ENCODE measurements at regions not wholly inside any gene's neighbourhood (a gene's known extent, or its start where the extent isn't known, plus 50 kb on each side); places are given as distances from the start of the nearest gene placed in this dataset.
"Not testable (repeated sequence)": the region's sequence is repeated elsewhere in the genome, so short reads cannot be mapped to it uniquely, and the experiment has no call there.

DNA sequence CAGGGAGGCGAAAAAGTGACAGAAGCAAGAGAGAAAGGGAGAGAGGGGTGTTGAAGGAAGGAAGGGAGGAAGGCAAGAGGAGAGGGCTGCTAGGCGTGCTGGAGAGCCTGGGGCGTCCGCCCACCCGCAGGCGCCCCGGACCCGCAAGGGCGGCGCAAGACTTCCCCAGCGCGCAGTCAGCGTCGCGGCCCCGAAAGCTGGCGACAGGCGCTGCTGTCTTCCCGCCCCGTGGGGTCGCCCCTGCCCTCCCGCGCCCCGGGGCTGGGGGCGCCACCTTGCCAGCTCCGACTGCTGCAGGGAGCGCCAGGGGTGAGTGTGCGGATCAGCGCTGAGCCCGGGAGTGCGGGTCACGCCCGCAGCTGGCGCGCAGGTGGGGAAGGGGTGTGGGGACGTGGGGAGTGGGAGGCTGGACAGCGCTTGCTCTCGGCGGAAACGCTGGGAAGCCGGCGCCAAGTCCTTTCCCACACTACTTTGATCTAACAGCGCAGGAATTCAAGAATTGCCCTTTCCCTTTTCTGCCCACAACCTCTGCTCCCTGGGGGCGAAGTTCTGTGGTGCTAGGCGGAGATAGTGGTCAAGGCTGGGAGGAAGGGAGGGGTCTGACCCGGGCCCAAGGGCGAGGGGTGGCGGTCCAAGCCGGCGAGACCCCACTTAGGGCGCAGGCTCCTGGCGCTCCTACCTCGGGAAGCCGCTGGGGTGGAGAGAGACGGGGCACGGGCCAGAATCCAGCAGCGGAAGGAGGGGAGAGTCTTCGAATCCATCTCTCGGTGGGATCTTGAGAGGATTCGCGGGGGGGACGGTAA, 266.1 kb downstream of the CGGBP1 start, which contains the start of gene HTR1F:
TSS of gene HTR1F (plus strand) at position 173 of the 803 bp plus-strand sequence.
- no peak for DNase-seq

DNA sequence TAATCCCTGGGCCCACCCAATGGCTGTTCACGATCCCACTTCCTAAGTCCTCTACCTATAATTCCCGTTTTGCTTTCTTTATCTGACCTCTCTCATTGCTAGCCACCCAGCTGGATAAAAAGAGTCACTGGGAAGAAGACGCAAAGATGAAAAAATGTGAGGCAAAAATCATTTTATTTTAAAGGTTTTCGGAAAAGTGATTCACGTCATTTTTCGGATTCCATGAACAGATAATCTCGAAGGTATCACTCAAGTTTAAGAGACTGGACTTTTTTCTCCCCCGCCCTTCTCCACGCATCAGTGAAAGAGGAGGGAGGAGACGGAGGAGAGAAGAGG, 266.6 kb downstream of the CGGBP1 start:
- no peak for DNase-seq

DNA sequence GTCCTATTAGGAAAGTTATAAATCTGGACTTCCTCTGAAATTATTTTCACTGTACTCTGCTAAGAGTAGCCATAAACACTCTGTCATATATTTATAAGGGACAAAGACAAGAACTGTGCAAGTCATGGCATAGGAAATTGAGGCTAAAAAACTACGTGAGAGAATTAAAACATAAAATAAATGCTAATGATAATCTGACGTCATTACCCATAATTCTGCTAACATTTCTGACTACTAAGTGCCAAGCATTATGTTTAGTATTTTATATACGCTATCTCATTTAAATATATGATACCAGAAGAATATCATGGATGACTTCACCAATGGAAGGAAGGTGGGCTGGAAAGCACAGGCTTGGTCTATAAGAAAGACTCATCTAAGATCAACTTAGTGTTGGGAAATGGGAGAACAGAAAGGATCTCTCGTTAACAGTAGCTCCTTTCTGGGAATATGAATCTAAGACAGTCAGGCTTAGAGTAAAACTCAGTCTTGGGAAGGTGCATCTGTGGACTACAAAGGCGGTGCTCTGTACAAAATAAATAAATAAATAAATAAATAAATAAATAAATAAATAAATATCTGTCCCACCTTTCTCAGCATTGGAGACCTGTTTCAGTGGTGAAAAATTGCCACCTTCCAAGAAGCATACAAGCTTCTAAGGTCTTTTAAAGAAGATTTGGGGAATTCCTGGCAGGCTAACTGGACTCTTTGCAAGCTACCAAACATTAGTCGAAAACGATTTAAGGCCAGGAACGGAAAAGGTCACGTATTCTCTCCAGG, 267.4 kb downstream of the CGGBP1 start:
- no peak for DNase-seq

DNA sequence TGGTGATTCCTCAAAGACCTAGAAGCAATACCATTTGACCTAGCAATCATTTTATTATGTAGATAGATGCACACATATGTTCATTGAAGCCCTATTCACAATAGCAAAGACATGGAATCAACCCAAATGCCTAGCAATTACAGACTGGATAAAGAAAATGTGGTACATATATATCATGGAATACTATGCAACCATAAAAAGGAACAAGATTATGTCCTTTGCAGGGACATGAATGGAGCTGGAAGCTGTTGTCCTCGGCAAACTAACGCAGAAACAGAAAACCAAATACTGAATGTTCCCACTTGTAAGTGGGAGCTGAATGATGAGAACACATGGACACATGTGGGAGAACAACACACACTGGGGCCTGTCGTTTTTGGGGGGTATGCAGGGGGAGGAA, 269.8 kb downstream of the CGGBP1 start:
- DNase-seq = not testable (repeated sequence)

DNA sequence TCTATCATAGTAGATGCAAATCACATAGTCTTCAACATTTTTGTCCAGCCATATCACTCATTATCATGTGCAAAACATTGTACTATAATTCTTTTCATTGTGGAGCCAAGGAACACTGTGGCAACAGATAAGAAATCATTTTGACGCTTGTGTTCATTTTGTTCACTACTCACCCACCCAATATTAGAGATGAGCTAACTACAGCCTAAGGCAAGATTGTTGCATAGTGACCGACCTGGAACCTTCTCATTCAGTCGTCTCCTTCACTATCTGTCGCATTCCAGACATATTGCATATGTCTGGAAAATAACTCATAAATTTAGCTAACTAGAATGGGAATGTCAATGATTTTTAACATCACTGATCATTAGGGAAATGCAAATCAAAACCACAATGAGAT, 270.3 kb downstream of the CGGBP1 start:
- no peak for DNase-seq

DNA sequence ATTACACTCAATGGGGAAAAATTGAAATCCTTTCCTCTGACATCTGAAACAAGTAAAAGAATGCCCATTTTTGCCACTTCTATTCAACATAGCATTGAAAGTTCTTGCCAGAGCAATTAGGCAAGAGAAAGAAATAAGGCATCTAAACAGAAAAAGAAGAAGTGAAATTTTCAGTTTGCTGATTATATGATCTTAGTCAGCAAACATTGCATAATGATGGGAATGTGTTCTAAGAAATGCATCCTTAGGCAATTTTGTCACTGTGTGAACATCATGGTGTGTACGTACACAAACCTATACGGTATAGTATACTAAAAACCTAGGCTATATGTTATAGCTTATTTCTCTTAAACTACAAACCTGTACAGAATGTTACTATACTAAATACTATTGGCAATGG, 278.0 kb downstream of the CGGBP1 start:
- no peak for DNase-seq

DNA sequence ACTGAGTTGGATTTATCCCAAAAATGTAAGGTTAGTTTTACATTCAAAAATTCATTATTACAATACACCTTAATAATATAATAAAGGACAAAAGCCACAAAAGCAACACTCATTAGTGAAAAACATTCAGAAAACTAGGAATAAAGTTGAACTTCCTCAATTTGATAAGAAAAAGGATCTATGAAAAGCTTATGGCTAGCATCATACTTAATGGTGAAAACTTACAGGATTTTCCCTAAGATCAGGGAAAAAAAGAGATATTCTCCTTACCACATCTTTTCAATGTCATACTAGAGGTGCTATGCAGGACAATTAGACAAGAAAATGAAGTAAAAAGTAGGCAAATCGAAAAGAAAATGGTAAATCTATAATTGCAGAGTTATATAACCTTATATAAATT, 279.9 kb downstream of the CGGBP1 start:
- no peak for DNase-seq

DNA sequence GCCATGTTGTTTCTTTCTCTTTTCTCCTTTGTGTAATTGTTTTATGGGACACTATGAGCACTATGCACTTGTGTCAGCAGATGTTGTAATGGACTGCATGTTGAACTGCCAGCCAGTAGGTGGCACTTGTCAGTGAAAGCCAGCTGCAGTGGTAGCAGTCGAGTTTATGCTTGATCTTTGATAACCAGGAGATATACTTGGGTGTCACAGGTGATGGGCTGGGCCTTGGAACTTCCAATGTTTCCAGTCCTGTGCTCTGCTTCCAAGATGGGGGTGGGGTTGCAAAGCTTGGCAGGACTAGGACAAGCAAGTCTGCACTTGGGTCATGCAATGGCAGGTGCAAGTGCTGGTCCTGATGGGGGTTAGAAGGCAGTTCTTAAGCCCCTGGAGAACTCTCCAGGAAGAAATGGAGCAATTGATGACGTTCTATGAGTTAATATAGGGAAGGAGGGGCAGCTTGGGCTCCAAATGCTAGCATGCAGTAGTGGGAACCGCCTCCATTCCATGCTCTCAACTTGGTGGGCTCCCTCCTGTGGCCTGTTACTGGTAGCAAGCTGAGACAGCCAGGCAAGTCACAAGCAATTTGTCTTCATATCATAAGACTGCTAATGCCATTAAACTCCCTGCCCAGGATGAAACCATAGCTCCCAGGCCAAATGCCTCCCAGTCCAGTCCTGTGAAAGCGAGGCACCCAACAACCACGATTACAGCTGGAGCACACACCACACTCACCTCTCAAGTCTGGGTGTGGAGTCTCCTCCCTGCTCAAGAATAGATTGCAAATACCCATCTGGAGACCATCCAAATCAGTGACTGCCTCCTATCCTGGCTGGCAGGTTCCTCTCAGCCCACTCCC, 287.2 kb downstream of the CGGBP1 start:
- no peak for DNase-seq

DNA sequence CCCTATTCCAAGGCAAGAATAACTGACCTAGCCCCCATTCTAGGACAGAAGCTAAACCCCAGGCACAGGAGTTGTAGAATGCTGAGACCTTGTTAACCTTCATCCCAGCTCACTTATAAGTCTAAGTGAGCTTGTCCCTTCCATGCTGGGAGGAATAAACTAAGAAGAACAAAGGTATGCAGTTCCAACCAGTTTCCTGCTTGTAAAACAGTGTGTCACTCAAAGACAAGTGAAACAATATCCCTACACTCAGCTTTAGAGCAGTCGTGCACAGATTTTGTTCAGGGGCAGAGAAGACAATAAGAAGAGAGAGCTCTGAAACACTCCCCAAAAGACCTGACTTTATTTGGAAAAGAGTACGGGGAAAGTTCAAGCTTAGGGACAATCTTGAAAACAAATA, 292.1 kb downstream of the CGGBP1 start:
- no peak for DNase-seq

DNA sequence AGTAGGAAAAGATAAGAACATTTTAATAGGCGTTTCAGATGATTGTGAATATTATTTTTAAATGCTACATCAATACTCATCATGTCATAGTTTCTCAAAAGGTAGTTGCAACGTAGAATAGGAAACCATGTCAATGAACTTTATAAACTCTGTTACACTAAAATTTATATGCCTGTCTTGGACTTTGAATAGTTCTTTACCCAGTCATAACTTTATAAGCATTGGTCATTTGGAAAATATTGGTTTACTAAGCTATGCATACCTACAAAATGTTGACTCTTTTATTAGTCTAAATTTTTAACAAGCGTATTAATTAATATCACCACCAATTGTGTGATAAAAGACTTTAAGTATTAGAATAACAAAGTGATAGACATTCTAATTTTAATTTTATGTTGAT, 293.5 kb downstream of the CGGBP1 start:
- DNase-seq = no peak

DNA sequence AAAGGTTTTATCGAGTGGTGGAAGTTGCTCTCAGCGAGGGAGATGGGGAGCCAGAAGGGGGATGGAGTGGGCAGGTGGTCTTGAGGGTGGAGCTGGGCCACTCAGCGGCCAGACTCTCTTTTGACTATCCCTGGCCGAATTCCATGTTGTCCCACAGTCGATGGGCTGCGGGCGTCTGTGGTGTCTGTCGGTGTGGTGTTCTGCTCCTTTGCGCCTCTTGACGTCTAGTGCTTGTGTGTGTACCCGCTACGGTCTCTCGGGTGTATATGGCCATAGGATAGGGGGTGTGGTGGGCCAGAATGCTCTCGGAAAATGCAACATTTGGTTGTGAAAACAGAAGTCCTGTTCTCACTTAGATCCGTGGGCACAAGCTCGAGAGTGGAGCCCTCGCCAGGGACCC, 297.0 kb downstream of the CGGBP1 start:
- no peak for DNase-seq

DNA sequence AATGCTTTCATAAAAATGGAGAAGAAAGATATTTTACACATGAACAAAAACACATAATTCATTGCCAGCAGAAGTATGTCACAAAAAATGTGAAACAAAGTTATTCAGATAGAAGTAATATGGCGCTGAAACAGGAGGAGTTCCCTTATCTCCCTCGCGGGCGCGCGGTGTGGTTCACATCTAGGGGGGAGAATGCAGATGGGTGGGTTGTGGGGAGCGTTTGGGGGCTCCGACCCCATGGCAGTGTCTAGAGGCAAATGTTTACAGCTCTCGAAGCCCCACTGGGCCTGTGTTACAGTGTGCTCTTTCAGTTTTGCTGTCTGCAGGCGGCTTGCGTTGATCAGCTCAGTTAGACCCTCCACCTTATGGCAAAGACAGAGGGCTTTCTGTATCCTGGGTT, 297.5 kb downstream of the CGGBP1 start:
- DNase-seq = no peak

DNA sequence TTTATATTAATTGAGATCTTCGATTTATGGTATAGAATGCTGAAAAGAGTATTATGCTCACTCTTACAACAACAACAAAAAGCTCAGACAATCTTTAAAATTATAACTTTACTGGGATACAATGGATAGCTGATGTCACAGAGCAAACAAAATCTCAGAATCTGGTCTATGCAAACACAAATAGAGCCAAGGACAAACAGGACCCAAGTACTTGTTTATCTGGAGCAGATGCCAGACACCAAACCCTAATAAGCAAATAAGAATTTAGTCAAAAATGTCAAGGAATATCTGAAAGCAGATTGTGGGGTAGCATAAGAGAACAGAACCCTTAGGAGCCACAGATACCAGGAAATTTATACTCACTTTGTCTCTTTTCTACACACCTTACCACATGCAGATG, 302.2 kb downstream of the CGGBP1 start:
- DNase-seq = no peak

DNA sequence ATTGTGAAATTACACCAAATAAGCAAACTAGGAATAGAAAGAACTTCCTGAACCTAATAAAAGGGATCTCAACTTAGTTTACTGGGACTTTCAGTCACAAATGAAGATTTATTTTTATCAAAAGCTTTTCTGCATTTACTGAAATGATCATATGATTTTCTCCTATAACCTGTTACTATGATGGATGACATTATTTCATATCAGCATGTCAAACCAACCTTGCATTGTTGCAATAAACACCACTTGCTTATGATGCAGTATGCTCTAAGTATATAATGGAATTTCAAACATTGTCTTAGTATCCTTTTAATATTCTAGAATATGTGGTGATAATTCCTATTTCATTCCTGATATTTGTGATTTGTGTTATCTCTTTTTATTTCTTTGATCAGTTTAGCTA, 303.0 kb downstream of the CGGBP1 start:
- DNase-seq = no peak

DNA sequence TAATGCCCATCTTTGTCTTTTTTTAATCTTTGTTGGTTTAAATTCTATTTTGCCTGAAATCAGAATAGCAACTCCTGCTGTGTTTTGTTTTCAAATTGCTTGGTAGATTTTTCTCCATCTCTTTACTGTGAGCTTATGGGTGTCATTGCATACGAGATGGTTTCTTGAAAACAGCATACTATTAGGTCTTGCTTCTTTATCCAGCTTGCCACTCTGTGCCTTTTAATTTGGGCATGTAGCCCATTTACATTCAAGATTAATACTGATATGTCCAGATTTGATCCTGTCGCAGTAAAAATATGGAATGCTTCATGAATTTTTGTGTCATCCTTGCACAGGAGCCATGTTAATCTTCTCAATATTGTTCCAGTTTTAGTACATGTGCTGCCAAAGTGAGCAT, 316.6 kb downstream of the CGGBP1 start:
- no peak for DNase-seq

DNA sequence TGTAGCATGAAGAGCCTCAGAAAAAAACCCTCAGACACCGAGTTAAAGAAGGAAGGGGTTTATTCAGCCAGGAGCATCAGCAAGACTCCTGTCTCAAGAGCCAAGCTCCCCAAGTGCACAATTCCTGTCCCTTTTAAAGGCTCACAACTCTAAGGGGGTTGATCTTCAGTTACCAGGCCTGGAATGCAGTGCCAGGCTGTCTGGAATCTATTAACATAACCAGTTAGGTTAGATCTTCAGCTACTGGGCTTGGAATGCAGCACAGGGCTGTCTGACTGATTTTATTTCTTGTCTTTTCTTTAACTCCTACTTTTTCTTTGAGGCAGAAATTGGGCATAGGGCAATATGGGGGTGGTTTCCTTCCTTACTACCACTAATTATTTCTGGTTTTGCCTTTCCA, 317.9 kb downstream of the CGGBP1 start:
- not testable (repeated sequence) for DNase-seq

DNA sequence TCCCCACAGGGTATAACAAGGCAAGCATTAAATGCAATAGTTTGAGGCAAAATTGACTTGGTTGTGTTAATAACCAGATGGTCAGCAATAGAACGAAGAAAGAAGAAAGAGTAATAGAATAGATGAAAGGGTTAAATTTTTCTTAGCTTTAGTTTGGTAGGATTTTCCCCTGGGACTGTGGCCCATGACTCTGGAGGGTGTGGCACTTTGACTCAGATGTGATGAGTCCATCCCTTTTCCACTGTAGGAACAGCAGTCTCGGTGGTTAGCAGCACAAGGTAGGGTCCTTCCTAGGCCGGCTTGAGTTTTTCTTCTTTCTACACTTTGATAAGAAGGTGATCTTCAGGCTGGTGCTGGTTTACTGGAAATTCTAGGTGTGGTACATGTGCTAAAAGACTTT, 321.0 kb downstream of the CGGBP1 start:
- peak; percentile 38 for DNase-seq

DNA sequence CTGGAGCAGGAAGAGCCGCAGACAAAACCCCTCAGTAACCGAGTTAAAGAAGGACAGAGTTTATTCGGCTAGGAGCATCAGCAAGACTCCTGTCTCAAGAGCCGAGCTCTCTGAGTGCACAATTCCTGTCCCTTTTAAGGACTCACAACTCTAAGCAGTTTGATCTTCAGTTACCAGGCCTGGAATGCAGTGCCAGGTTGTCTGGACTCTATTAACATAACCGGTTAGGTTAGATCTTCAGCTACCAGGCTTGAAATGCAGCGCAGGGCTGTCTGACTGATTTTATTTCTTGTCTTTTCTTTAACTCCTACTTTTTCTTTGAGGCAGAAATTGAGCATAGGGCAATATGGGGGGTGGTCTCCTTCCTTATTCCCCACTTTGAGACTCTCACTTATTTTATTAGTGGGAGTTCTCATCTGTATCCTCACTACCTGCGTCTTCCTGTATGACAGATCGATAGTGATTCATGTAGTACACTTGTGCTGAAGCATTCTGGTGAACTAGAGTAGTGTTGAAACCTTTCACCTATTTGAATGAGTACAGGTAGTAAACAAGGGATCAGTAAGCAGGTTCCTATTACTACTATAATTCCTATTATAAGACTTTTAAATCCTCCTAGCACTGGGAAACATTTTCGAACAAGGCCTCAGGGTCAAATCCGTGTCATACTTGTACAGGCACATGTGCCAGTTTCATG, 325.0 kb downstream of the CGGBP1 start:
- no peak for DNase-seq

DNA sequence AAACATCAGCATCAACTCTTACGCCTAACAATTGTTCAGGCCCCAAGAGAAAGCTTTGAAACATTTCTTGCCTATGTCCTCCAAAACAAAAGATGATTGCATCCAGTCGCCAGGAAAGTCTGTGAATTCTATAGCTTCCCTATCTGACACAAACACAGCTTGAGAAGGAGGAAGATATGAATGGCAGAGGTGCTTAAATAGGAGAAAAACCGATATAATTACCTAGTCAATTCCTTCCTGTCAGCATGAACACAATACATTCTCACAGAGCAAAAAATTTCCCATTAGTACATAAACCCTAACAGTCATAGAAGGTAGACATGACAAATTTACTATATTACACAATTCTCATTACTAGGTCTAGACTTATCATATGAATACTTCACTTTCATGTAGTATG, 326.5 kb downstream of the CGGBP1 start:
- DNase-seq = no peak

DNA sequence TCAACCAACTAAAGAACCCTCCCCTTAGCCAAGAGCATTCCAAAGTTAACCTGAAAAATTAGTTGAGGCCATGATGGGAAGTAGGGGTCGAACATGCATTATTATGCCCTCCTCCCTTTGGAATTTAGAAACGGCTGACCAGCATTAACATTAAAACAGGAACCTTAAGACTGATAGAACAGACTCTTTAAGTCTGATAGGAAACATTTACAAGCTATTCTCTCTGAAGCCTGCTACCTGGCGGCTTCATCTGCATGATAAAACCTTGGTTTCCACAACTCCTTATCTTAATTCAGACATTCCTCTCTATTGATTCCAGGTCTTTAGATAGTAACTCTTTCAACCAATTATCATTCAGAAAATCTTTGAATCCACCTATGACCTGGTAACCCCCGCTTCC, 331.0 kb downstream of the CGGBP1 start:
- DNase-seq = no peak

DNA sequence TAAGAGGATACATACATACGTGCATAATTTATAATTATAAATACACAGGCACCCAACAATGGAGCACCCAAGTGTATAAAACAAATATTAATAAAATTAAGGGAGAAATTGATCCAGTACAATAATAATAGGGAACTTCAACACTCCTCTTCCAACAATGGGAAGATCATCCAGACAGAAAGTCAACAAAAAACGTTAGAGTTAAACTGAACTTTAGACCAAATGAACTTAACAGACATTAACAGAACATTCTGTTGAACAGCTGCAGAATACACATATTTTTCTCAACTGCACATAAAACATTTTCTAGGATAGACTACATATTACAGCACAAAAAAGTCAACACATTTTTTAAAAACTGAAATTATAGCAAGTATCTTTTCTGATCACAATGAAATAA, 339.7 kb downstream of the CGGBP1 start:
- no peak for DNase-seq

DNA sequence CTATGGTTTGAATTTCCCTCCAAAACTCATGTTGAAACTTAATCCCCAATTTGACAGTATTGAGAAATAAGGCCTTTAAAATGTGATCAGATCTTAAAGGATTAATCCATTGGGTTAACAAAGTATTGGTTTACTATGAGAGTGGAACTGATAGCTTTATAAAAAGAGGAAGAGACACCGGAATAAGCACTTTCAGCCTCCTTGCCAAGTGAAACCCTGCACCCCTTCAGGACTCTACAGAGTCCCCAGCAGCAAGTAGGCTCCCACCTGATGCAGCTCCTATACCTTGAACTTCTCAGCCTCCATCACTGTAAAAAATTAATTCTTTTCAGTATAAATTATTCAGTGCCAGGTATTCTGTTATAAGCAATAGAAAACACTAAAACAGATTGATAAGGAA, 348.3 kb downstream of the CGGBP1 start:
- no peak for DNase-seq

DNA sequence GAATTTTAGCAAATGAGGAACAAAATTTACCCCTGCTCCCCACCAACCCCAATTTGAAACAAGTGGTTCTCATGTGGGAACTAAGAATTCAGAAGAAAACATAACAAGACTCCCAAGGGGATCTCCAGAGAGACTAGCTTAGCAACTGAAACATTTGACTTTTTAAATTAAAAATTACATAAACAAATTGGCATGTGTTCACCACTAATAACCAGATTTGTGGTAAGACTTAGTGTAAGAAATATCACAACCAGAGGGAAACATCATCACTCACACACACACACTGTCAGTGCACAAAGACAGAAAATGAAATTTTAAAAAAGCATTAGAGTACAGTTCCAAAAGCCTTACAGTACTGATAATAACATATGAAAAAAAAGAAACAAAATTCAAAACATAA, 348.8 kb downstream of the CGGBP1 start:
- no peak for DNase-seq

Data from HCEC 1CT (cell line).